Stomach (tissue), 8 donors: ENCODE measurements at regions not wholly inside any gene's neighbourhood (a gene's known extent, or its start where the extent isn't known, plus 50 kb on each side); places are given as distances from the start of the nearest gene placed in this dataset.
A peak's percentile ranks its signal among the peaks of the same experiment; 100 is the strongest.

ENCODE experiments used
- DNase-seq, 2 donors: peaks; one replicate each; pipeline versions ENCODE4 v3.0.0 to v3.0.0-alpha.2; 2013 to 2019
- H3K27ac ChIP-seq, 5 donors: fragments of 200-600 bp in 4 of 5; sonication (generic) in 4 of 5; one replicate each; pipeline ENCODE4 v1.5.1; 2013 to 2019; ENCODE audit warnings: mild to moderate bottlenecking in 1 of 5, moderate library complexity in 1 of 5
- H3K27me3 ChIP-seq, 3 donors: fragments of 200-600 bp; sonication (generic); one replicate each; pipeline ENCODE4 v1.5.1; 2017 to 2019; ENCODE audit warnings: mixed run types in 1 of 3
- H3K36me3 ChIP-seq, 4 donors: fragments of 200-600 bp; sonication (generic); 1 replicate in 3 of 4; 2 replicates in 1 of 4; pipeline ENCODE4 v1.5.1; 2016 to 2019
- H3K4me1 ChIP-seq, 4 donors: fragments of 200-600 bp; sonication (generic); one replicate each; pipeline ENCODE4 v1.5.1; 2016 to 2019
- H3K4me3 ChIP-seq, 4 donors: fragments of 200-600 bp; sonication (generic) in 3 of 4; one replicate each; pipeline ENCODE4 v1.5.1; 2016 to 2019; ENCODE audit warnings: mild to moderate bottlenecking in 1 of 4
- H3K9me3 ChIP-seq, 4 donors: fragments of 200-600 bp; sonication (generic); one replicate each; pipeline ENCODE4 v1.5.1; 2016 to 2019
- CTCF ChIP-seq, 7 experiments: fragments of 450-650 bp in 4 of 7; fragments of 200-600 bp in 3 of 7; sonication (generic) in 3 of 7; IDR thresholded peaks; one replicate each; pipeline ENCODE4 v1.5.1; 2016 to 2019; ENCODE audit warnings: antibody characterized with exemption in 7 of 7, control low read depth in 2 of 7, mild to moderate bottlenecking in 1 of 7
- EP300 ChIP-seq: sonication (generic); formaldehyde crosslinking; IDR thresholded peaks from one replicate; pipeline ENCODE4 v1.6.1; 2017; ENCODE audit warnings: antibody characterized with exemption
- POLR2A ChIP-seq, 4 donors: fragments of 450-650 bp; IDR thresholded peaks; one replicate each; pipeline ENCODE4 v1.6.1; 2016; ENCODE audit warnings: antibody characterized with exemption in 4 of 4, control low read depth in 2 of 4, mild to moderate bottlenecking in 1 of 4, moderate library complexity in 1 of 4
- POLR2AphosphoS5 ChIP-seq, 3 donors: sonication (generic); formaldehyde crosslinking; IDR thresholded peaks; one replicate each; pipeline ENCODE4 v1.6.1; 2016; ENCODE audit warnings: antibody characterized with exemption in 3 of 3
- WGBS, 5 donors: extraction: QIAGEN DNeasy Blood & Tissue Kit in 3 of 5; methylation state at CpG; one replicate each; pipeline versions ENCODE4 v1.1.5 to v1.1.7; 2013 to 2018; 5-methylcytosine and 5-hydroxymethylcytosine counted together
- intact Hi-C: fragments of 100-400 bp; cut with DNase I; formaldehyde crosslinking; loops from one replicate; pipeline ENCODE4 v1.15.1; 2023; ENCODE audit warnings: low total_unique reads
- donor health status: healthy with polysubstance abuse.
- donor health status: Bipolar disorder and iron deficiency.
- donor health status: healthy.

GRCh38 chr5:8332666-8333445, 463.9 kb downstream of the MTRR start:
- Histone ChIP-seq H3K36me3 (no peaks in the 10 kb centered on the region), H3K27ac (no peak overlapping the region), H3K27me3 (no peaks in the 10 kb centered on the region), H3K4me3 (no peak overlapping the region), H3K9me3 (no peaks in the 10 kb centered on the region), H3K4me1 (no peaks in the 10 kb centered on the region)
- no peak for TF ChIP-seq CTCF (IDR thresholded peaks at IDR 0.05)
- TF ChIP-seq POLR2A (IDR thresholded peaks at IDR 0.05): no peak
- TF ChIP-seq EP300: no peak
- TF ChIP-seq POLR2AphosphoS5 (IDR thresholded peaks at IDR 0.05): no peak
- WGBS, 5 donors: 84 to 95% (median 90%) methylated on average over 11 of the region's 11 CpGs
- DNase-seq: no peak
- intact Hi-C loops: no loop called here

GRCh38 chr5:8333485-8333884, 464.5 kb downstream of the MTRR start:
- H3K27ac ChIP-seq: no peak overlapping the region
- 49 to 68% (median 65%) methylated on average over 5 of the region's 5 CpGs for WGBS, 5 donors
- H3K4me1 ChIP-seq: no peaks in the 10 kb centered on the region
- H3K27me3 ChIP-seq: no peaks in the 10 kb centered on the region
- intact Hi-C loops: no loop called here
- H3K4me3 ChIP-seq: no peak overlapping the region
- no peak for DNase-seq
- H3K9me3 ChIP-seq: no peaks in the 10 kb centered on the region
- TF ChIP-seq POLR2A (IDR thresholded peaks at IDR 0.05): no peak
- no peaks in the 10 kb centered on the region for H3K36me3 ChIP-seq

- Histone ChIP-seq H3K4me3 (no peak overlapping the region), H3K27me3 (no peaks in the 10 kb centered on the region), H3K9me3 (no peaks in the 10 kb centered on the region), H3K36me3 (no peaks in the 10 kb centered on the region), H3K27ac (no peak overlapping the region), H3K4me1 (no peaks in the 10 kb centered on the region)
- intact Hi-C loops: no loop called here
- no peak for TF ChIP-seq POLR2AphosphoS5 (IDR thresholded peaks at IDR 0.05)
- no peak for TF ChIP-seq EP300
- TF ChIP-seq POLR2A (IDR thresholded peaks at IDR 0.05): no peak
- no peak for TF ChIP-seq CTCF (IDR thresholded peaks at IDR 0.05)
- 44 to 67% (median 53%) methylated on average over 1 of the region's 1 CpG for WGBS, 5 donors
- DNase-seq: no peak
Measured at GRCh38 chr5:8333977-8334376, 465.0 kb downstream of the MTRR start.

GRCh38 chr5:8340261-8340660, 471.3 kb downstream of the MTRR start:
- WGBS, 5 donors: 62 to 82% (median 71%) methylated on average over 3 of the region's 3 CpGs
- Histone ChIP-seq H3K9me3 (no peaks in the 10 kb centered on the region), H3K36me3 (no peaks in the 10 kb centered on the region), H3K27me3 (no peaks in the 10 kb centered on the region), H3K4me3 (no peak overlapping the region), H3K27ac (no peak overlapping the region), H3K4me1 (no peaks in the 10 kb centered on the region)
- TF ChIP-seq POLR2A (IDR thresholded peaks at IDR 0.05) (no peak), CTCF (IDR thresholded peaks at IDR 0.05) (no peak), POLR2AphosphoS5 (IDR thresholded peaks at IDR 0.05) (no peak), EP300 (no peak)
- DNase-seq: no peak
- intact Hi-C loops: no loop called here

DNA sequence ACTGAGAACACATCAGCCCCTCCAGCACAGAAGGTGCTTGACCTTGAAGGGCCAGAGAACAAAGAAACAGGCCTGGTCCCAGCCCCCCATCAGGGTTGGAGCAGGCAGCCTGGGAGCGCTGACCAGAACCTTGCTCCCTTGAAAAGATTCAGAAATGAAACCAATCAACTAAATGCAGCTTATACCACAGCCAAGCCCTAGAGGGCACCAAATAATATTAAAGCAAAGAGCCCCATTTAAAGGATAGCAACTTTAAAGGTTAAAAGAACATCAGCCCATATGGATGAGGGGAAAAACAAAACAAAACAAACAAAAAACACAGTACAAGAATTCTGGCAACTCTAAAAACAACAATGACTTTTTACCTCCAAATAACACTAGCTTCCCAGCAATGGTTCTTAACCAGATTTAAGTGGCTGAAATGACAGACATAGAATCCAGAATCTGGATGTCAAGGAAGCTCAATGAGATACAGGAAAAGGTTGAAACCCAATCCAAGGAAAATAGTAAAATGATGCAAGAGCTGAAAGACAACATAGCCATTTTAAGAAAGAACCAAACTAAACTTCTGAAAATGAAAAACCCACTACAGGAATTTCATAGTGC, 471.9 kb downstream of the MTRR start:
- no peaks in the 10 kb centered on the region for H3K9me3 ChIP-seq
- peak in 1 of 2 donors; percentile 16 for DNase-seq
- 21 to 30% (median 29%) methylated on average over 1 of the region's 1 CpG for WGBS, 5 donors
- H3K36me3 ChIP-seq: no peaks in the 10 kb centered on the region
- TF ChIP-seq EP300 (no peak), CTCF (IDR thresholded peaks at IDR 0.05) (peak in 5 of 7 experiments; percentile 15 to 43 (median 18))
- intact Hi-C loops: no loop called here
- no peak overlapping the region for H3K4me3 ChIP-seq
- no peaks in the 10 kb centered on the region for H3K27me3 ChIP-seq
- H3K4me1 ChIP-seq: no peaks in the 10 kb centered on the region
- no peak overlapping the region for H3K27ac ChIP-seq
